PC-9 (cell line): ENCODE measurements at regions not wholly inside any gene's neighbourhood (a gene's known extent, or its start where the extent isn't known, plus 50 kb on each side); places are given as distances from the start of the nearest gene placed in this dataset.

ENCODE experiments used
- CTCF ChIP-seq: fragments of 200-600 bp; sonication (generic); conservative IDR thresholded peaks from 2 replicates; pipeline ENCODE4 v1.6.1; 2017; ENCODE audit warnings: mixed run types, antibody characterized with exemption, mild to moderate bottlenecking, moderate library complexity
- EZH2 ChIP-seq: fragments of 200-600 bp; sonication (generic); IDR thresholded peaks from 2 replicates; pipeline ENCODE4 v1.8.0; 2017; ENCODE audit warnings: antibody characterized with exemption, low read depth

- TF ChIP-seq CTCF (no peak), EZH2 (no peak)
Measured at GRCh38 chr12:83920821-83921547, 991.6 kb downstream of the SLC6A15 start.
